ENCODE measurements at regions not wholly inside any gene's neighbourhood (a gene's known extent, or its start where the extent isn't known, plus 50 kb on each side); places are given as distances from the start of the nearest gene placed in this dataset.

GRCh38 chr13:87169337-87169736 is 501.8 kb upstream of the SLITRK5 start:
- TF ChIP-seq, protein P1, sequence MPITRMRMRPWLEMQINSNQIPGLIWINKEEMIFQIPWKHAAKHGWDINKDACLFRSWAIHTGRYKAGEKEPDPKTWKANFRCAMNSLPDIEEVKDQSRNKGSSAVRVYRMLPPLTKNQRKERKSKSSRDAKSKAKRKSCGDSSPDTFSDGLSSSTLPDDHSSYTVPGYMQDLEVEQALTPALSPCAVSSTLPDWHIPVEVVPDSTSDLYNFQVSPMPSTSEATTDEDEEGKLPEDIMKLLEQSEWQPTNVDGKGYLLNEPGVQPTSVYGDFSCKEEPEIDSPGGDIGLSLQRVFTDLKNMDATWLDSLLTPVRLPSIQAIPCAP (CRISPR knock-in tag; IDR thresholded peaks at IDR 0.05), result no peak
- no peak for TF ChIP-seq CTCF (IDR thresholded peaks at IDR 0.05)
- TF ChIP-seq SP1 (CRISPR knock-in tag; conservative IDR thresholded peaks at IDR 0.05), result no peak
- TF ChIP-seq ARID4B (CRISPR knock-in tag; IDR thresholded peaks at IDR 0.05; ENCODE audit: borderline replicate concordance), result no peak
- TF ChIP-seq, protein P2, sequence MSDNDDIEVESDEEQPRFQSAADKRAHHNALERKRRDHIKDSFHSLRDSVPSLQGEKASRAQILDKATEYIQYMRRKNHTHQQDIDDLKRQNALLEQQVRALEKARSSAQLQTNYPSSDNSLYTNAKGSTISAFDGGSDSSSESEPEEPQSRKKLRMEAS (CRISPR knock-in tag; IDR thresholded peaks at IDR 0.05), result no peak
- TF ChIP-seq NR3C1 (CRISPR knock-in tag; conservative IDR thresholded peaks at IDR 0.05; ENCODE audit: low read depth), result no peak
- TF ChIP-seq ELF4 (CRISPR knock-in tag; IDR thresholded peaks at IDR 0.05; ENCODE audit: low read depth), result no peak
- no peak for TF ChIP-seq ZNF317 (CRISPR knock-in tag; IDR thresholded peaks at IDR 0.05; ENCODE audit: borderline replicate concordance, low read depth)
- no peak for TF ChIP-seq MYBL2 (CRISPR knock-in tag; IDR thresholded peaks at IDR 0.05)
- no peak for TF ChIP-seq GABPB1 (CRISPR knock-in tag; IDR thresholded peaks at IDR 0.05)
- no peak for TF ChIP-seq CREM (CRISPR knock-in tag; IDR thresholded peaks at IDR 0.05)
- TF ChIP-seq, protein P3, sequence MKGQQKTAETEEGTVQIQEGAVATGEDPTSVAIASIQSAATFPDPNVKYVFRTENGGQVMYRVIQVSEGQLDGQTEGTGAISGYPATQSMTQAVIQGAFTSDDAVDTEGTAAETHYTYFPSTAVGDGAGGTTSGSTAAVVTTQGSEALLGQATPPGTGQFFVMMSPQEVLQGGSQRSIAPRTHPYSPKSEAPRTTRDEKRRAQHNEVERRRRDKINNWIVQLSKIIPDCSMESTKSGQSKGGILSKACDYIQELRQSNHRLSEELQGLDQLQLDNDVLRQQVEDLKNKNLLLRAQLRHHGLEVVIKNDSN (CRISPR knock-in tag; IDR thresholded peaks at IDR 0.05), result no peak

Measured in WTC11 (cell line).